ENCODE measurements at regions not wholly inside any gene's neighbourhood (a gene's known extent, or its start where the extent isn't known, plus 50 kb on each side); places are given as distances from the start of the nearest gene placed in this dataset.

GRCh38 chr4:71181332-71181731 is 157.5 kb upstream of the SLC4A4 start:
- TF ChIP-seq, protein P1, sequence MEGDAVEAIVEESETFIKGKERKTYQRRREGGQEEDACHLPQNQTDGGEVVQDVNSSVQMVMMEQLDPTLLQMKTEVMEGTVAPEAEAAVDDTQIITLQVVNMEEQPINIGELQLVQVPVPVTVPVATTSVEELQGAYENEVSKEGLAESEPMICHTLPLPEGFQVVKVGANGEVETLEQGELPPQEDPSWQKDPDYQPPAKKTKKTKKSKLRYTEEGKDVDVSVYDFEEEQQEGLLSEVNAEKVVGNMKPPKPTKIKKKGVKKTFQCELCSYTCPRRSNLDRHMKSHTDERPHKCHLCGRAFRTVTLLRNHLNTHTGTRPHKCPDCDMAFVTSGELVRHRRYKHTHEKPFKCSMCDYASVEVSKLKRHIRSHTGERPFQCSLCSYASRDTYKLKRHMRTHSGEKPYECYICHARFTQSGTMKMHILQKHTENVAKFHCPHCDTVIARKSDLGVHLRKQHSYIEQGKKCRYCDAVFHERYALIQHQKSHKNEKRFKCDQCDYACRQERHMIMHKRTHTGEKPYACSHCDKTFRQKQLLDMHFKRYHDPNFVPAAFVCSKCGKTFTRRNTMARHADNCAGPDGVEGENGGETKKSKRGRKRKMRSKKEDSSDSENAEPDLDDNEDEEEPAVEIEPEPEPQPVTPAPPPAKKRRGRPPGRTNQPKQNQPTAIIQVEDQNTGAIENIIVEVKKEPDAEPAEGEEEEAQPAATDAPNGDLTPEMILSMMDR (IDR thresholded peaks at IDR 0.05; ENCODE audit: low read depth, low read length, missing control alignments): no peak
- H3K4me3 ChIP-seq (ENCODE audit: low read depth, low read length): no peak overlapping the region
- no peak for DNase-seq (ENCODE audit: low read depth)
- in situ Hi-C loops (cut with HindIII; ENCODE audit: low sequenced_read_pairs): no loop called here

DNA sequence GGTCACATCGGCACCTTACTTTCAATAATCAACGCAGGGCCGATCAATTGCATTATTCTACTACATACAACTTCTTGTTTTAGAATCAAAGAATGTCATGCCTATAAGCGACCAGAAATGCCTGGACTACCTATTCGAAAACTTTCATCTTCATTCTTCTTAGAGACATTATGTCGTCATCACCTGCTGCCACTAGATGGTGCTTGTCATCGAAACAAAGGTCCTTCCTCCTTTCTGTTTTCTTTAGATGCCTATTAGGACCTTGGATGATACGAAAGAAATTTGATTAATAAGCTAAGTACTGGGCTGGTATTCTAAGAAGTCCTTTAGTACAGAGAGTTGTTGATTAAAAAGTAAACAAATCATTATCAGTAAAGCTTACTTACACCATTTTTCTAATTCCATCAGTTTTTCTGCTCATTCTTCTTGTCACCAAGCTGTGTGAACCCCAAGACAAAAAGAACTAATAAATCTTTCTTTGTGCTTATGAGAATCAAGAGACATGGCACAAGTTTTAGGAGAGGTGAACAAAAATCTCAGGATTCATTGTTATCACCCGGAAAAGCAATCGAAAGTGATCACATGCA is 154.5 kb upstream of the SLC4A4 start:
- H3K4me3 ChIP-seq (ENCODE audit: low read depth, low read length): no peak overlapping the region
- TF ChIP-seq, protein P1 (IDR thresholded peaks at IDR 0.05; ENCODE audit: low read depth, low read length, missing control alignments): peak; percentile 69
- in situ Hi-C loops (cut with HindIII; ENCODE audit: low sequenced_read_pairs): no loop called here
- DNase-seq (ENCODE audit: low read depth): peak; percentile 53

- DNase-seq (ENCODE audit: low read depth): no peak
- TF ChIP-seq, protein P1 (IDR thresholded peaks at IDR 0.05; ENCODE audit: low read depth, low read length, missing control alignments): no peak
These were observed 153.8 kb upstream of the SLC4A4 start for GRCh38 chr4:71185037-71185436.

DNA sequence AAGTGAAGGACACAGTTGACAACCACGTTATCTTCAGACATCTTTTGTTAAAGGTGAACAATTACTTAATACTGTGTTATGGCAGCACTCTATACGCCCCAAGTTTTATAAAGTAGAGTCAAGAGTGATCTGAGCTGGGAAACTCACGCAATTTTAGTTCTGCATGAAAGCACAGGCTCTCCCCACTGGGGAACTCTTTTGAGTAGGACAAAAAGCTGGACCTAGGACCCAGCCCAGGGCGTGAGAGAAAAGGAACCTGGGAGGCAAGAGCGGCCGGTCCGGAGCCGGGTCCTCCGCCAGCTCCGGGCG is 152.6 kb upstream of the SLC4A4 start:
- DNase-seq (ENCODE audit: low read depth): no peak
- in situ Hi-C loops (cut with HindIII; ENCODE audit: low sequenced_read_pairs): no loop called here
- peak overlapping the region; percentile 62 for H3K4me3 ChIP-seq (ENCODE audit: low read depth, low read length)
- TF ChIP-seq, protein P1 (IDR thresholded peaks at IDR 0.05; ENCODE audit: low read depth, low read length, missing control alignments): no peak

More at GRCh38 chr4:71185037-71185436, 153.8 kb upstream of the SLC4A4 start:
- H3K4me3 ChIP-seq (ENCODE audit: low read depth, low read length): no peak overlapping the region
- in situ Hi-C loops (cut with HindIII; ENCODE audit: low sequenced_read_pairs): no loop called here

DNA sequence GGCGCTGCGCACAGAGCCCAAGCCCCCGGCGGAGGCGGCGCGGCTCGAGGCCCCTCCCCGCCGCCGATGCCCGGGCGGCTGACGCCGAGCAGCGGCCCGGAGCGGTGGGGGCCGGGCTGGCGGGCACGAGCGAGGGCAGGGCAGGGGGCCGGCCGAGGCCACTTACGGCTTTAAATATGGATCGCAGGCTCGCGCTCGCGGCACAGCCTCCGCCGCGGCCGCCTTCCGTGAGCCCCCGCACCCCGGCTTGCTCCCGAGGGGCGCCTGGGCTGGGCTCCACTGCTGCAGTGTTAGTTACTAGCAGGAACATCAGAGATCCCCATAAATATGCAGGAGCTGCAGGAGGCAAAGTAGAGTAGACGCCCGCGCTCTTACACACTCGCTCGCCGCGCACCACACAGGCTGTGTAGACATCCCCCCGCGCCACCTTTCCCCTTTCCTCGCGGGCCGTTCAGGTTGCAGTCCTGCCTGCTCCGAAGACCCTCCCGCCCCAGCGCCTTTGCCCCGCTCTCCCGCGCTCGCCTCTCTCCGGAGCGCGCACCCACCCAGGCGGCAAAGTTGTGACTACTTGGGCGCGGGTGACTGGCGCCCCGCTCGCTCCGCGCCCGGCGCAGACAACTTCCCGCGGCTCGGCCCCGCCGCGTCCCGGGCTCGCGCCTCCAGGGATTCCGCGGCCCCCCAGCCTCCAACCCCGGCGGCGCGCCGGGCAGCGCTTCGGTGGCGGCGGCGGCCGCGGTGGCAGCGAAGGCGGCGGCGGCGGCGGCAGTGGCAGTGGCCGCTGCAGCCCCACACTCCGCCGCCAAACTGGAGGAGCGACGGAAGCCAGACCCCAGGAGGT is 152.0 kb upstream of the SLC4A4 start:
- TF ChIP-seq, protein P1 (IDR thresholded peaks at IDR 0.05; ENCODE audit: low read depth, low read length, missing control alignments): no peak
- no peak for DNase-seq (ENCODE audit: low read depth)
- peak overlapping the region; percentile 62 for H3K4me3 ChIP-seq (ENCODE audit: low read depth, low read length)
- in situ Hi-C loops (cut with HindIII; ENCODE audit: low sequenced_read_pairs): no loop called here

GRCh38 chr4:71187404-71188155 is 151.2 kb upstream of the SLC4A4 start:
- peak overlapping the region; percentile 62 for H3K4me3 ChIP-seq (ENCODE audit: low read depth, low read length)
- TF ChIP-seq, protein P1 (IDR thresholded peaks at IDR 0.05; ENCODE audit: low read depth, low read length, missing control alignments): no peak
- in situ Hi-C loops (cut with HindIII; ENCODE audit: low sequenced_read_pairs): no loop called here
- no peak for DNase-seq (ENCODE audit: low read depth)

Data from astrocyte of the cerebellum (primary cell).